ENCODE measurements at regions not wholly inside any gene's neighbourhood (a gene's known extent, or its start where the extent isn't known, plus 50 kb on each side); places are given as distances from the start of the nearest gene placed in this dataset.
A peak's percentile ranks its signal among the peaks of the same experiment; 100 is the strongest.

- no peak for DNase-seq
These were observed 157.3 kb downstream of the MBL2 start for GRCh38 chr10:52615331-52615730.

- no peak for DNase-seq
These were observed 156.7 kb downstream of the MBL2 start for GRCh38 chr10:52615756-52616394.

- DNase-seq = no peak
These were observed 156.2 kb downstream of the MBL2 start for GRCh38 chr10:52616395-52616764.

DNA sequence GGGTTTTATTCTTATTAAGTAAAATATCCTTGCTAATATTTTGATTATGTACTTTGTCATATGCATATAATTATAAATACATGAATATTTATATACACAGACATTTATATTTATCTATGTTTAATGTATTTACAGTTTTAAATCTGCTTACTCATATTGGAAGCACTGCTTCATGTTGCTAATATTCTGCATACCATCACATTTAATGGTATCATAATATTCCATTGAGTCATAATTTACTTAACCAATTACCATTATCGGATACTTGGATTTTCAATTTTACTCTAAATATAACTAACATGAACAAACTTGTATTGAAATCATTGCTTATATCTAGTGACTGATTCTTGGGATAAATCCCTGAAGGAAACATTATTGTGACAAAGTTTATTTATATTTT, 155.2 kb downstream of the MBL2 start:
- no peak for DNase-seq

- DNase-seq = no peak
These were observed 153.5 kb downstream of the MBL2 start for GRCh38 chr10:52619052-52619451.

GRCh38 chr10:52621635-52622079, 150.9 kb downstream of the MBL2 start:
- DNase-seq = no peak

DNA sequence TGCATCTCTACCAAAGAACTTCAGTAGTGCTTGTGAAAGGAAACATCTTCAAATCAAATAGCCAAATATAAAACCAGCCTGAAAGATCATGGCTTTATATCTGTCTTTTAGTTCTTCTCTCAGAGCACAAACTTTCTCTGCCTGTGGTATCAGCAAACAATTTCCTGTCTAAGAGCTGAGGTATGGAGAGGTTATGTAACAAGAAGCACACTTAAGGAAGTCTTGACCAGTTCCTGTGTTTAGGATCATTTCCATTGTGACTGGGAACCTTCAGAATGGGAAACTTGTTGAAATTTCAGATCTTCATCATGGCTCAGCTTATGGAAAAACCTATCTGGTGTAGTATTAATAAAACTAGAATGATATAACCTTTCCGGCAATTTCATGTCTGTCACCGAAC, 148.8 kb downstream of the MBL2 start:
- DNase-seq = no peak

GRCh38 chr10:52627279-52627678, 145.3 kb downstream of the MBL2 start:
- no peak for DNase-seq

GRCh38 chr10:52631146-52631545, 141.4 kb downstream of the MBL2 start:
- DNase-seq = no peak

DNA sequence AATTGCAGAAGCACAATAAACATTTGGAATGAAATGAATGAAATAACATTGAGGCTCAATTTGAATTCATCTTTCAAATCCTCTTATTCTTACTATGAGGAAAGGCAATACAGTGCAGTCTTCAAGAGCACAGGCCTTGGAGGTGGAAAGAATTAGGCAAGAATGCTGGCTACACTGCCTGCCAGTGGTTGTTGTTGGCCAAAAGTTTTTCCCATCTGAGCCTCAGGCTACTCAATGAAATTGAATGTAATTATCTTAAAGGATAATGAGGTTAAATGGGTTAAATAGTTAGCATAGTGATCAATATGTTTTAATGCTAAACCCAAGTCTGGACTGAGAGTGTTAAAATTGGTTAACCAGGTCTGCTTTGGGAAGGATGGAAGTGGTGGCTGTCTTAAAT, 140.9 kb downstream of the MBL2 start:
- DNase-seq = no peak

DNA sequence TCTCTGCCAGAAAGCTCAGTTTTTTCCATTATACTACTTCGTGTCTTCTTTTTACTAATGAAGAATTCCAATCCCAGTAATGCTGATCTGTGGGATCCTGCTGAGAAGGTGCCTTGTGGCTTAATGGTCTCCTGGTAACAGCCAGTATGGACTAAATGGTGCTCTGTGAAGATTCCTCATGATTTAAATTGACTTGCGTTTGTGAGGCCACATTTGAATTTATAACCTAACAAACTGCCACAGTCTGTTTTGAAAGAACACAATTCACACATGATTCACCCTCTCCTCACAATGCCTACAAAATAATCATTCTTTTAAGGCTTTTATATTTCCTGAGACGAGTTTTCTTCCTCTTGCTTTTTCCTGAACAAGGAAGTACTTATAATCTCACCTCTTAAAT, 140.0 kb downstream of the MBL2 start:
- DNase-seq = no peak

GRCh38 chr10:52633266-52633665, 139.3 kb downstream of the MBL2 start:
- no peak for DNase-seq

- DNase-seq = no peak
These were observed 136.9 kb downstream of the MBL2 start for GRCh38 chr10:52635651-52636050.

- DNase-seq = no peak
These were observed 135.7 kb downstream of the MBL2 start for GRCh38 chr10:52636874-52637273.

DNA sequence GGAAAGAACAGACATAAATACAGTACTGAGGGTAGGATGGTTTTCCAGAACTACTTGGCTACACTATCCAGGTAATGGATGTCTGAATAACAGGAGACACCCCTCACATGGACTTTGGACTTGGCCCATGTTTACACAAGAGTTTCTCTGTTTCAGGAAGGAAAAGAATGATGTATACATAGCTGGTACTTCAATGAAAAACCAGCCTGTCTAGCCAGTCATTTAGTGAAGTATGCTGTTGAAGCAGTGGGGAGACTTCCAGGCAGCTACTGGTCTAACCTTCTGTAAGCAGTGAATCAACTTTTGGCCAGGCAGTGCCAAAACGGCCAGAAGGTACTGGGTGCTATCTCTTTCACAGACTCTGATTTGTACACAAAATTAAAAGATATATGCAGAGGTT, 135.0 kb downstream of the MBL2 start:
- DNase-seq = no peak

DNA sequence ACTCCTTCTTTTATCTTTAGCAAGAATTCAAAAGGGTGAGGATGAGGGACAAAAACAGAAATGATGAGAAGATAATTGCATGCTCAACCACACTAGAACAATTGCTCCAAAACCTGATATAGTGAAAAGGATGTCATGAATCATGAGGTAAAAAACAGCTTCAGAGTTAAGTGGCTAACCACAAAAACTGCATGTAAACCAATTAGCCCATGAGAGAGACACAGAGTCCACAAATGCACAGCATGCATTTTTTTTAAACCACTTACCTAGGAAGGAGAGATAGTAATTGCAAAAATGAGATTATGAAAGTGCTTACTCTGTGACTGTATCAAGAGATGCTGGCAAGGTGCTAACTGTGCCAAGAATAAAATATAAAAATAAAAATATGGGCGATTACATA, 132.9 kb downstream of the MBL2 start:
- peak; percentile 54 for DNase-seq

- DNase-seq = no peak
These were observed 130.4 kb downstream of the MBL2 start for GRCh38 chr10:52642208-52642607.

DNA sequence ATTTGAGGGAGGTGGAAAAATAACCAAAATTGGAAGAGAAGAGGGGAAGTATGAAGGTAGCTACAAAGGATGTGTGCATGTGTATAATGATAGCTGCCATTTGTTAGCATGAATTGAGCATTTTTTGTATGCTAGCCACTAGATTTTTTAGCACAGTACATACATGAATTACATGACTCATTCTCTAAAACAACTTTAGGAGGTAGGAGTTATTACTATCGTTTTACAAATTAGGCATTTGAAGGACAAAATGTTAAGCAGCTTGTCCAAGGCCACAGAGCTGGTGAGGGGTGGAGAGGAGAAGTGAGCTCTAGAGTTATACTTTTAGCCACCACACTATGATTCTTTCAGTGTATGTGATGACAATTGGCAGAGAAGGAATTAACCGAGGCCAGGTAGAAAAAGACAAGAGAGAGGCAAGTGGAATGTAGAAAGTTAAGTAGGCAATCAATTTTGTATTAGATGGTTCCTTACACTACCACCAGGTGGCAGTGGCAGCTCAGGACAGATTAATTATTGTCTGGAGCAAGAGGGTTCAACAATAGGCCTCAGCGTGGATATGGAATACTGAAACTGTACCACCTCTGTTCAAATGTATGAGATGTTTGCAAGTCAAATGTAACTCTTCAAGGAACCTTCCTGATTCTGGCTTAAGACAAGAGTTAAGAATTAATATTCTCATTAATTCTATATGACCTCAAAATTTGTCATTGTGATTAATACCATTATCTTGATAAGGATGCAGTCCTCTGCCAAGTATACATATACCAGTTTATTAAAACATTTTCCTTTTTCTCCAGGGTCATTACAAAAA, 128.0 kb downstream of the MBL2 start:
- DNase-seq = peak; percentile 26

DNA sequence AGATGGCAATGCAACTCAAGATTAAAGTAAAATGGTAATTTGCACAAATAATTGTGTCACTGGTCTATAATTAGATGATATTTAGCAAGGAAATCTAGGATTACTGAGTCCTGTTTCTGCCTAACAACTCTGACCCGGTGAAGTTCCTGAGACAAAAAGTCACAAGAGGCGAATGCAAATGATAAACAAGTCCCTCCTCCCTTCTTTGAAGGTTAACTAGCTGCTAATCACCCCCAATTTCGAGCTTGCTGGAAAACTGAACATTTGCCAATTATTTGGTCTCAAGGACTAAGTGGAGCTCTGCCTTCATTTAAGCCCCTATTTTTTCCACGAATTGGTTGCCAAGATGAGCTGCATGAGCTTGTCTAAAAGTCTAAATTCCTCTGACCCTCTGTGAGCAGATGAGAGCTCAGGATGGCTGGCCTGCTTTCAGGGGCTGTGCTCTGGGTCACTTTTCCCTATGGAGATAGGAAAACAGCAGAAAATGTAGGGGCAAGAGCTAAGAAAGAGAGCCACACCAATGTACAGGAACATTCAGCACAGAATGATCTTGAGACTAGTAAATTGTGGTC, 127.3 kb downstream of the MBL2 start:
- no peak for DNase-seq

GRCh38 chr10:52649511-52649910, 123.1 kb downstream of the MBL2 start:
- DNase-seq = no peak

DNA sequence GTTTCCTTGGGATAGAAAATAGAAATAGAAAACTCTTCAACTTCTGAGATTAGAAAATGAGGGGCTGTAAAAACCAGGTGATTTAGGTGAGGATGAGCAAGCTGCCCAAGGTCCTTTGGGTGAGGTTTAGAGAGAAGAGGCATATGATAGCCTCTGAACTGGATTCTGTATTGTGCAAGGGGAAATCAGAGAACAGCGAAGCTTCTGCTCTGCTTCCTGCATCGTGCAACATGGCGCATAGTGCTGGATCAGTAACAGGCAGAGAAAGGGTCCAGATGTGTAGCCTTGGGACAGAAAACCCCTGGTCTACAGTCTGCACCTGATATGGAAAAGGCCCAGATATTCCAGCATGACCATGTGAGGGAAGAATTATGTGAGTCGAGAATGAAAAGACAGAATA, 121.7 kb downstream of the MBL2 start:
- DNase-seq = no peak

DNA sequence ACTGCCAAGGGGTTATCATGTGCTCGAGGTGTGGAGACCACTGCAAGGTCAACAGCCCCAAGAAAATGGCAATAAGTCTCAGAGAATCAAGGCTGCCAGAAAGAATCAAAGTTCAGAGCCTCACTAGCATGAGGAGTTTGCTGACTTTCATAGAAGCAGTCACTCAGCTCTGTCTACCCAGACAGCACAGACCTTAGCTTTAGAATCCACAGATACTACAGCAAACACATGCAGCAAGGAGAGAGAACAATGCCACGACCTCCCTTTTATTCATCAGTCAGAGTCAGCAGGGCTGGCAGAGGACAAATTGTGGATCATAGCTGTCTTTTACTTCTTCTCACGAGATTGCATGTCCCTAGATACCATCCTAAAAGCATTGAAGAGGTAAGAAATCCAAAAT, 121.3 kb downstream of the MBL2 start:
- DNase-seq = no peak

DNA sequence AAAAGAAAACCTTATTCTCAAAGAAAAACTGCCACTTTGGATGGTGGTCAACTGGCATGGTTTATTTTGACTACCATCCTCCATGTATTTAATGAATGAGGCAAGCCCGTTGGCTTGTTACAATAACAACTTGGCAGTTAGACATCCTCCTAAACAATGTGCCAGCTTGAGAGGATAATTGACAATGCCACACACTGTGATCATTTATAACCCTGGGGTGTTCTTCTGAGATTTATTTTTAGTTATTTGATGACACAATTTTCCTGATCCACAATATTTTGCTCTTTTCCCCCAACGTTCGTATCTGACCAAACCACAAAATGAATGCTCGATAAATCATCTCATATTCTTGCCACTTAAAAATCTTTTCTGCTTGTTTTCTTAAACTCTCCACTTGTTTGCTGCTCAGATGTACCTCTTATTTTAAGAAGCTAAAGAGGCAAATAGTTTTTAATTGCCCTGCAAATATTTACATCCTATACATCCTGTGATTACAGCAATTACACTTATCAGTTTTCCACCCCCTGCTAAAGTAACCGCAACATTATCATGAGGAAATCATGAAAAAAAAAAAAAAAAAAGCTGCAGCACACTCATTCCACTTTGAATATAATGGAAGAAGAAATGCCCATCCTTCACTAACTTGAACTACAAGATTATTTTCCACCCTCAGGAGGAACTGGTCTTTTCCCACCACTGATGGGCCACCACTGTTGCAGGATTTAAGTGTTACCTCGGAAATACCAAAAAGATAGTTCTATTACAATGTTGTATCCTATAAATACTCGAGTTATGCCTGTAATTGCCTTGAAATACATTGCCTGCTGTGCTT, 119.9 kb downstream of the MBL2 start:
- no peak for DNase-seq
